ENCODE measurements at regions not wholly inside any gene's neighbourhood (a gene's known extent, or its start where the extent isn't known, plus 50 kb on each side); places are given as distances from the start of the nearest gene placed in this dataset.

DNA sequence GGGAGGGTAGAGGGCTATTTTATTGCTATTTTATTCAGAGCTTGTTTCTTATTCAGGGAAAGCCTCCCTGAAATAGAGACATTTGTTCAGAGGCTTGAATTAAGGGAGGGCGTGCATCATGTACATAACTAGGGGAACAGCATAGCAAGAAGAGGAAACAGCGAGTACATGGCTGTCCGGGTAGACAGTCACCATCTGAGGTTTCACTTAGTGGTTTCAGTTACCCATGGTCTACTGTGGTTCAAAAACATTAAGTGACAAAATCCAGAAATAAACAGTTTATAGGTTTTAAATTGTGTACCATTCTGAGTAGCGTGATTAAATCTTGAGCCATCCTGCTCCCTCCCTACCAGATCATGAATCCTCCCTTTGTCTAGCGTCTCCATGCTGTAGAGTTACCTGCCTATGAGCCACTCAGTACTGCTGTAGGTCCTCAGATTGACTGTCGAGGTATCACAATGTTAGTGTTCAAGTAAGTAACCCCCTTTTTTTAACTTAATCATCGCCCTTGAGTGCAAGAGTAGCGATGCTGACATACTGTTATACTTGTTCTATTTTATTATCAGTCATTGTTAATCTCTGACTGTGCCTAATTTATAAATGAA lies 791.5 kb downstream of the TFAP2A start:
- Histone ChIP-seq H3K36me3 (ENCODE audit: insufficient read depth, low read length, poor library complexity, severe bottlenecking) (no peaks in the 10 kb centered on the region), H3K4me1 (ENCODE audit: insufficient read depth, low read length, poor library complexity, severe bottlenecking) (peaks cover 22% of the 10 kb centered on the region), H3K4me3 (ENCODE audit: low read depth, low read length, poor library complexity, severe bottlenecking) (no peak overlapping the region), H3K27me3 (replicated peaks; ENCODE audit: insufficient read depth, low read depth, low read length, poor library complexity) (no peaks in the 10 kb centered on the region), H3K27ac (ENCODE audit: low read depth, low read length, poor library complexity, severe bottlenecking) (peak overlapping the region; percentile 63), H3K9me3 (ENCODE audit: low read depth, low read length, poor library complexity, severe bottlenecking) (peaks cover 19% of the 10 kb centered on the region)
- ChIA-PET POLR2A (ENCODE audit: low non-redundant PET) (no interaction called here), CTCF (no interaction called here)
- no TSS peak for BruUV-seq (replicated peaks)
- peak; percentile 10 for DNase-seq (ENCODE audit: low spot score)
- TF ChIP-seq EZH2 (IDR thresholded peaks at IDR 0.05; ENCODE audit: borderline replicate concordance, low read depth, low read length, poor library complexity, severe bottlenecking): no peak
- TF ChIP-seq, protein P1, sequence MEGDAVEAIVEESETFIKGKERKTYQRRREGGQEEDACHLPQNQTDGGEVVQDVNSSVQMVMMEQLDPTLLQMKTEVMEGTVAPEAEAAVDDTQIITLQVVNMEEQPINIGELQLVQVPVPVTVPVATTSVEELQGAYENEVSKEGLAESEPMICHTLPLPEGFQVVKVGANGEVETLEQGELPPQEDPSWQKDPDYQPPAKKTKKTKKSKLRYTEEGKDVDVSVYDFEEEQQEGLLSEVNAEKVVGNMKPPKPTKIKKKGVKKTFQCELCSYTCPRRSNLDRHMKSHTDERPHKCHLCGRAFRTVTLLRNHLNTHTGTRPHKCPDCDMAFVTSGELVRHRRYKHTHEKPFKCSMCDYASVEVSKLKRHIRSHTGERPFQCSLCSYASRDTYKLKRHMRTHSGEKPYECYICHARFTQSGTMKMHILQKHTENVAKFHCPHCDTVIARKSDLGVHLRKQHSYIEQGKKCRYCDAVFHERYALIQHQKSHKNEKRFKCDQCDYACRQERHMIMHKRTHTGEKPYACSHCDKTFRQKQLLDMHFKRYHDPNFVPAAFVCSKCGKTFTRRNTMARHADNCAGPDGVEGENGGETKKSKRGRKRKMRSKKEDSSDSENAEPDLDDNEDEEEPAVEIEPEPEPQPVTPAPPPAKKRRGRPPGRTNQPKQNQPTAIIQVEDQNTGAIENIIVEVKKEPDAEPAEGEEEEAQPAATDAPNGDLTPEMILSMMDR (conservative IDR thresholded peaks at IDR 0.05; ENCODE audit: low read depth, low read length): no peak
- intact Hi-C loops (cut with micrococcal nuclease; ENCODE audit: unreplicated experiment): no loop called here

DNA sequence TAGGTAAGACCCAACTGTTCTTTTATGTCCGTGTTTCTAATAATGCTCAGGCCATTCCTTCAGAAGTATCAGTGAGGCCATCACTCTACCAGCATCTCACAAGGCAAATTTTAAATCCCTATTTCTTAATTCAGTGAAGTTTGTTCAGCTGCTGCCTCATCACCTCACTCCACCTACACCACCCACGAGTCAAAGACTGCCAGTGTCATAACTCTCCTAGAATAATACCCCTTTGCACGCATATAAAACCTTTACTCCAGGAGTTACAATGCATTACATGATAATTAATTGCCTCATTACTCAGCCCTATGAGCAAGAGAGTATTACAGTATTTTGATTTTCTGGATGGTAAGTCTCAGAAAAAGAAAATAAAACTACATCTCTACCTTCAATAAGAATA lies 793.6 kb downstream of the TFAP2A start:
- DNase-seq (ENCODE audit: low spot score): no peak
- Histone ChIP-seq H3K27me3 (replicated peaks; ENCODE audit: insufficient read depth, low read depth, low read length, poor library complexity) (no peaks in the 10 kb centered on the region), H3K4me1 (ENCODE audit: insufficient read depth, low read length, poor library complexity, severe bottlenecking) (peaks cover 22% of the 10 kb centered on the region), H3K9me3 (ENCODE audit: low read depth, low read length, poor library complexity, severe bottlenecking) (peaks cover 18% of the 10 kb centered on the region), H3K4me3 (ENCODE audit: low read depth, low read length, poor library complexity, severe bottlenecking) (no peak overlapping the region), H3K27ac (ENCODE audit: low read depth, low read length, poor library complexity, severe bottlenecking) (no peak overlapping the region), H3K36me3 (ENCODE audit: insufficient read depth, low read length, poor library complexity, severe bottlenecking) (no peaks in the 10 kb centered on the region)
- intact Hi-C loops (cut with micrococcal nuclease; ENCODE audit: unreplicated experiment): no loop called here
- POLR2A ChIA-PET (ENCODE audit: low non-redundant PET): no interaction called here
- CTCF ChIA-PET: no interaction called here
- TF ChIP-seq EZH2 (IDR thresholded peaks at IDR 0.05; ENCODE audit: borderline replicate concordance, low read depth, low read length, poor library complexity, severe bottlenecking): no peak
- TF ChIP-seq, protein P1 (conservative IDR thresholded peaks at IDR 0.05; ENCODE audit: low read depth, low read length): no peak
- no TSS peak for BruUV-seq (replicated peaks)

DNA sequence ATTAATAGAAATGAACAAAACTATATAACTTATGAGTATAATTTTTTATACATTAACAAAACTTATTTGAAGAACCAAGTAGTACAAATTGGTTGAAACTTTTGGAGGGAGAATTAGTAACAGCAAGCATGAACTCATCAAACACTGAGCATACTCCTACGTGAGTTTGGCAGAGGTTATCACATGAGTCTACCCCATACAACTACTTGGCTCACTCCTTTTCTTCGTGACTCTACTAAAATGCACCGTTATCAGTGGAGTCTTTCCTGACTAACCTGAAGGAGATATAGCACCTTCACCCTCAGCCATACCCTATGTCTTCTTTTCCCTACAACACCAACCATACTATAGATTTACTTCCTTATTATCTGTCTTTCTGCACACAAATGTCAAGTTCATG lies 794.2 kb downstream of the TFAP2A start:
- H3K4me1 ChIP-seq (ENCODE audit: insufficient read depth, low read length, poor library complexity, severe bottlenecking): peaks cover 22% of the 10 kb centered on the region
- POLR2A ChIA-PET (ENCODE audit: low non-redundant PET): no interaction called here
- no TSS peak for BruUV-seq (replicated peaks)
- no peak overlapping the region for H3K4me3 ChIP-seq (ENCODE audit: low read depth, low read length, poor library complexity, severe bottlenecking)
- no peaks in the 10 kb centered on the region for H3K36me3 ChIP-seq (ENCODE audit: insufficient read depth, low read length, poor library complexity, severe bottlenecking)
- peaks cover 12% of the 10 kb centered on the region for H3K9me3 ChIP-seq (ENCODE audit: low read depth, low read length, poor library complexity, severe bottlenecking)
- no peak overlapping the region for H3K27ac ChIP-seq (ENCODE audit: low read depth, low read length, poor library complexity, severe bottlenecking)
- intact Hi-C loops (cut with micrococcal nuclease; ENCODE audit: unreplicated experiment): no loop called here
- H3K27me3 ChIP-seq (replicated peaks; ENCODE audit: insufficient read depth, low read depth, low read length, poor library complexity): no peaks in the 10 kb centered on the region
- CTCF ChIA-PET: no interaction called here
- no peak for DNase-seq (ENCODE audit: low spot score)
- no peak for TF ChIP-seq EZH2 (IDR thresholded peaks at IDR 0.05; ENCODE audit: borderline replicate concordance, low read depth, low read length, poor library complexity, severe bottlenecking)
- TF ChIP-seq, protein P1 (conservative IDR thresholded peaks at IDR 0.05; ENCODE audit: low read depth, low read length): no peak

All from A673 (cell line).